Panc1 (cell line): ENCODE measurements at regions not wholly inside any gene's neighbourhood (a gene's known extent, or its start where the extent isn't known, plus 50 kb on each side); places are given as distances from the start of the nearest gene placed in this dataset.

Source experiments
- ATAC-seq: fragments of 200-7000 bp; cut with Tn5 transposase; 2 replicates; pipeline ENCODE4 v1.9.1; 2020; ENCODE audit warnings: mild to moderate bottlenecking, moderate library complexity
- BruUV-seq: library from RNA; stranded (reverse); fragments of 400-500 nt; replicated peaks from 2 replicates; lab custom pipeline; 2021; lab: Mats Ljungman, UMichigan
- CTCF ChIA-PET: fragments of 300-600 bp; sonication (Branson Sonifier 250); formaldehyde crosslinking; loops from one replicate; lab custom pipeline; 2022; ENCODE audit warnings: antibody characterized with exemption; lab: Charles Lee
- POLR2A ChIA-PET: fragments of 300-600 bp; sonication (Branson Sonifier 250); formaldehyde crosslinking; loops from one replicate; lab custom pipeline; 2022; ENCODE audit warnings: antibody characterized with exemption; lab: Charles Lee
- DNase-seq: peaks from one replicate; pipeline ENCODE4 v3.0.0-alpha.2; 2010; ENCODE audit warnings: low read depth, low spot score
- H3K27ac ChIP-seq: 2 replicates; pipeline ENCODE4 v1.5.1; 2011; ENCODE audit warnings: mild to moderate bottlenecking, low read length, inconsistent platforms
- H3K27me3 ChIP-seq: fragments of 200-500 bp; sonication (Bioruptor generic); 2 replicates; pipeline ENCODE4 v1.6.0; 2014; ENCODE audit warnings: low read length, inconsistent platforms; ENCODE audit not compliant: control insufficient read depth, insufficient read depth
- H3K36me3 ChIP-seq: fragments of 200-500 bp; sonication (Bioruptor generic); 2 replicates; pipeline ENCODE4 v1.5.1; 2014; ENCODE audit warnings: inconsistent platforms, mild to moderate bottlenecking, low read length, moderate library complexity; ENCODE audit not compliant: control insufficient read depth, insufficient read depth
- H3K4me1 ChIP-seq: 2 replicates; pipeline ENCODE4 v1.5.1; 2011; ENCODE audit warnings: inconsistent platforms, mild to moderate bottlenecking, low read length, moderate library complexity; ENCODE audit not compliant: control insufficient read depth, insufficient read depth
- H3K4me3 ChIP-seq, 2 experiments: 2 replicates each; pipeline ENCODE4 v1.5.1; 2011 to 2012; ENCODE audit warnings: low read depth in 2 of 2, low read length in 2 of 2, mild to moderate bottlenecking in 2 of 2, inconsistent platforms in 1 of 2, moderate library complexity in 1 of 2
- H3K9me3 ChIP-seq: fragments of 200-500 bp; sonication (Bioruptor generic); 2 replicates; pipeline ENCODE4 v1.5.1; 2014; ENCODE audit warnings: low read depth, mild to moderate bottlenecking, inconsistent platforms, low read length, moderate library complexity; ENCODE audit not compliant: control insufficient read depth, insufficient read depth
- POLR2AphosphoS5 ChIP-seq: IDR thresholded peaks from 2 replicates; pipeline ENCODE4 v1.6.1; 2012; ENCODE audit warnings: mild to moderate bottlenecking, low read depth, low read length, moderate library complexity
- SIN3A ChIP-seq: IDR thresholded peaks from 2 replicates; pipeline ENCODE4 v1.6.1; 2012; ENCODE audit warnings: low read depth, mild to moderate bottlenecking, low read length, moderate library complexity, borderline replicate concordance; ENCODE audit not compliant: insufficient read depth
- TCF7L2 ChIP-seq: IDR thresholded peaks from 2 replicates; pipeline ENCODE4 v1.6.1; 2011; ENCODE audit warnings: mild to moderate bottlenecking, low read depth, low read length, inconsistent platforms
- in situ Hi-C: cut with HindIII; loops from 2 replicates; pipeline ENCODE4 v1.10.0; 2016; ENCODE audit warnings: low sequenced_read_pairs, low pct_unique_long_range_greater_than_20kb
- intact Hi-C: fragments of 100-400 bp; cut with micrococcal nuclease; formaldehyde crosslinking; loops from one replicate; pipeline ENCODE4 v1.10.0; 2022; ENCODE audit not compliant: unreplicated experiment
- TF ChIP-seq, protein P1 (sequence below): fragments of 450-650 bp; IDR thresholded peaks from 2 replicates; pipeline ENCODE4 v1.5.1; 2017; ENCODE audit warnings: mild to moderate bottlenecking
- TF ChIP-seq, protein P2 (sequence below), 2 experiments: IDR thresholded peaks; 2 replicates each; pipeline ENCODE4 v1.6.1; 2011 to 2012; ENCODE audit warnings: low read depth in 2 of 2, control low read depth in 1 of 2, low read length in 1 of 2, mild to moderate bottlenecking in 1 of 2, moderate library complexity in 1 of 2; ENCODE audit not compliant: insufficient read depth in 1 of 2

DNA sequence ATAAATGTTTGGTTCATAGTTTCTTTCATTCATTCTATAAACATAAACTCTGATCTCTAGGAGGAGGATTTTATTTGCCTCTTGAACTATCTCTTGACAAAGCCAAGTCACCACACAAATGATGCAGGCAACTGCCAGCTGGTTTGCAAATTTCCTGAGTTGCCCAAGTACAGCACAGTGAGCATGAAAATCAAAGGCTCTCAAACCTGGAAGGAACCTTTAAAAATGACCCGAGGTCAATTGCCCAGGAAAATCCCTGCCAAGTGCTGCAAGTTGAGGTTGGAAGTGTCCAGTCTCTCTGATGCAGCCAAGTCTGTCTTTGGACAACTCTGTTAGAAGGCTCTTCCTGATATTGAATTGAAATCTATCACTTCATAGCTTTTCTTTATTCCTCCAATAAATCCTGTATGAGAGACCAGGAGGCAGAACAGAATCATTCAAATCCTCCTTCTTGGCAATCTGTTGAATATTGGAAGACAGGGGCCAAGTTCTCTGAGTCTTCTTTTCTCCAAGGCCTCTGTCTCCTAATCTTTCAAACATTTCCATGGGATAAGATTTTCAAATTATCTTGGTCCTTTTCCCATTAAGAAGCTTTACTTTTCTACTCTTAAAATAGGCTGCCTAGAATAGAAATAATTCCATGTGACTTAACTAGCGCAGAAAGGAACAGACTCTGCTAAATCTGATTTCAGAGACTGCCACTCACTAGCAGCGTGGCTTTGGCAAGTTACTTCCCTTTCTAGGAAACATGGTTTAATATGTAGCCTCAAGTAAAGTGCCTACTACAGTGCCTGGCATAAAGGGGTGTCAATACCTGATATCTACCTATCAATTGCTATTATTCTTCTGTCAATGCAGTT lies 159.2 kb downstream of the SNX18 start:
- CTCF ChIA-PET: no interaction called here
- H3K27ac ChIP-seq: no peak overlapping the region
- H3K4me1 ChIP-seq: no peaks in the 10 kb centered on the region
- no peaks in the 10 kb centered on the region for H3K36me3 ChIP-seq
- ATAC-seq (no peak), DNase-seq (no peak)
- H3K27me3 ChIP-seq: no peaks in the 10 kb centered on the region
- H3K9me3 ChIP-seq: no peaks in the 10 kb centered on the region
- TF ChIP-seq TCF7L2: no peak
- TF ChIP-seq POLR2AphosphoS5: no peak
- no peak for TF ChIP-seq SIN3A
- TF ChIP-seq, protein P1, sequence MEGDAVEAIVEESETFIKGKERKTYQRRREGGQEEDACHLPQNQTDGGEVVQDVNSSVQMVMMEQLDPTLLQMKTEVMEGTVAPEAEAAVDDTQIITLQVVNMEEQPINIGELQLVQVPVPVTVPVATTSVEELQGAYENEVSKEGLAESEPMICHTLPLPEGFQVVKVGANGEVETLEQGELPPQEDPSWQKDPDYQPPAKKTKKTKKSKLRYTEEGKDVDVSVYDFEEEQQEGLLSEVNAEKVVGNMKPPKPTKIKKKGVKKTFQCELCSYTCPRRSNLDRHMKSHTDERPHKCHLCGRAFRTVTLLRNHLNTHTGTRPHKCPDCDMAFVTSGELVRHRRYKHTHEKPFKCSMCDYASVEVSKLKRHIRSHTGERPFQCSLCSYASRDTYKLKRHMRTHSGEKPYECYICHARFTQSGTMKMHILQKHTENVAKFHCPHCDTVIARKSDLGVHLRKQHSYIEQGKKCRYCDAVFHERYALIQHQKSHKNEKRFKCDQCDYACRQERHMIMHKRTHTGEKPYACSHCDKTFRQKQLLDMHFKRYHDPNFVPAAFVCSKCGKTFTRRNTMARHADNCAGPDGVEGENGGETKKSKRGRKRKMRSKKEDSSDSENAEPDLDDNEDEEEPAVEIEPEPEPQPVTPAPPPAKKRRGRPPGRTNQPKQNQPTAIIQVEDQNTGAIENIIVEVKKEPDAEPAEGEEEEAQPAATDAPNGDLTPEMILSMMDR: no peak
- TF ChIP-seq, protein P2, sequence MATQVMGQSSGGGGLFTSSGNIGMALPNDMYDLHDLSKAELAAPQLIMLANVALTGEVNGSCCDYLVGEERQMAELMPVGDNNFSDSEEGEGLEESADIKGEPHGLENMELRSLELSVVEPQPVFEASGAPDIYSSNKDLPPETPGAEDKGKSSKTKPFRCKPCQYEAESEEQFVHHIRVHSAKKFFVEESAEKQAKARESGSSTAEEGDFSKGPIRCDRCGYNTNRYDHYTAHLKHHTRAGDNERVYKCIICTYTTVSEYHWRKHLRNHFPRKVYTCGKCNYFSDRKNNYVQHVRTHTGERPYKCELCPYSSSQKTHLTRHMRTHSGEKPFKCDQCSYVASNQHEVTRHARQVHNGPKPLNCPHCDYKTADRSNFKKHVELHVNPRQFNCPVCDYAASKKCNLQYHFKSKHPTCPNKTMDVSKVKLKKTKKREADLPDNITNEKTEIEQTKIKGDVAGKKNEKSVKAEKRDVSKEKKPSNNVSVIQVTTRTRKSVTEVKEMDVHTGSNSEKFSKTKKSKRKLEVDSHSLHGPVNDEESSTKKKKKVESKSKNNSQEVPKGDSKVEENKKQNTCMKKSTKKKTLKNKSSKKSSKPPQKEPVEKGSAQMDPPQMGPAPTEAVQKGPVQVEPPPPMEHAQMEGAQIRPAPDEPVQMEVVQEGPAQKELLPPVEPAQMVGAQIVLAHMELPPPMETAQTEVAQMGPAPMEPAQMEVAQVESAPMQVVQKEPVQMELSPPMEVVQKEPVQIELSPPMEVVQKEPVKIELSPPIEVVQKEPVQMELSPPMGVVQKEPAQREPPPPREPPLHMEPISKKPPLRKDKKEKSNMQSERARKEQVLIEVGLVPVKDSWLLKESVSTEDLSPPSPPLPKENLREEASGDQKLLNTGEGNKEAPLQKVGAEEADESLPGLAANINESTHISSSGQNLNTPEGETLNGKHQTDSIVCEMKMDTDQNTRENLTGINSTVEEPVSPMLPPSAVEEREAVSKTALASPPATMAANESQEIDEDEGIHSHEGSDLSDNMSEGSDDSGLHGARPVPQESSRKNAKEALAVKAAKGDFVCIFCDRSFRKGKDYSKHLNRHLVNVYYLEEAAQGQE (IDR thresholded peaks at IDR 0.05; ENCODE audit: insufficient read depth in 1 of 2, low read depth in 2 of 2, low read length in 1 of 2): no peak
- no TSS peak for BruUV-seq
- in situ Hi-C loops: no loop called here
- no peak overlapping the region for H3K4me3 ChIP-seq
- POLR2A ChIA-PET: no interaction called here
- intact Hi-C loops: no loop called here

DNA sequence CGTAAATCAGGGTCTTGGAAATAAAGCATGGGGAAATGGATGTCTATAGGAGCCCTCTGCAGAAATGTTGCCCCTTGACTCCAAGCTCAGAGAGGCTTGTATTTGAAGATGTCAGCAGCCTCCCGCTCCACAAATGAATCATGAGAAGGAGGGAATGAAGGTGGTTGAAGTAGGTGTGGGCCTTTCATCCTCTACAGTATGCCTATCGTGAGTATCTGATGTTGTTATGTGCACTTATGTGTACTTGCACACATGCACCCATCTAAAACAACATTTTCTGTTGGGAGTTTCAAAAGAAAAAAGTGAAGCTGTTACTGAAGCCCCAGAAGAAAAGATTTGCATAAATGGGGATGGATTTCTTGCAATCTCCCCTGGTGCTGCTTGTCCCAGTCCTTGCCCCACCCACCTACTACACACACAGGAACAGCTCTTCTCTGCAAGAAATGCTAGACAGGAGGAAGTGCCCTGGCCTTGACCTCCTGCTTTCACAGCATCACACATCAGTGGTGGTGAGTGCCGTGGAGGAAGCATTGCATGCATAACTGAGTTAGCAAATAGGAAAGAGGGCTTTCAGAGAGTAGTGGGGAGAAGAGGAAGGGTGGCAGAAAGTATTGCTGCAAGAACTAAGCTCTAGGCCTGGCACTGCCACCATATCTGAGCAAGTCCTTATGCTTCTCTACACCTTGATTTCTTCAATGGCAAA lies 156.1 kb downstream of the SNX18 start:
- TF ChIP-seq TCF7L2 (no peak), POLR2AphosphoS5 (no peak), SIN3A (no peak)
- TF ChIP-seq, protein P1: no peak
- TF ChIP-seq, protein P2 (IDR thresholded peaks at IDR 0.05; ENCODE audit: insufficient read depth in 1 of 2, low read depth in 2 of 2, low read length in 1 of 2): no peak
- no peak for ATAC-seq
- H3K4me3 ChIP-seq: no peak overlapping the region
- H3K27ac ChIP-seq: no peak overlapping the region
- H3K36me3 ChIP-seq: no peaks in the 10 kb centered on the region
- intact Hi-C loops (no loop called here), in situ Hi-C loops (no loop called here)
- no peaks in the 10 kb centered on the region for H3K9me3 ChIP-seq
- DNase-seq: no peak
- BruUV-seq: no TSS peak
- H3K27me3 ChIP-seq: no peaks in the 10 kb centered on the region
- ChIA-PET POLR2A (no interaction called here), CTCF (no interaction called here)
- H3K4me1 ChIP-seq: no peaks in the 10 kb centered on the region
